GM21528 (cell line): ENCODE measurements at regions not wholly inside any gene's neighbourhood (a gene's known extent, or its start where the extent isn't known, plus 50 kb on each side); places are given as distances from the start of the nearest gene placed in this dataset.

Source experiments
- ATAC-seq: cut with Tn5 transposase; IDR thresholded peaks from one replicate; pipeline ENCODE4 v1.9.1; 2021; ENCODE audit warnings: mild to moderate bottlenecking, moderate library complexity; ENCODE audit not compliant: unreplicated experiment, low FRiP score

- no peak for ATAC-seq
Measured at GRCh38 chrX:124275182-124275894, 57.1 kb upstream of the TEX13D start.

DNA sequence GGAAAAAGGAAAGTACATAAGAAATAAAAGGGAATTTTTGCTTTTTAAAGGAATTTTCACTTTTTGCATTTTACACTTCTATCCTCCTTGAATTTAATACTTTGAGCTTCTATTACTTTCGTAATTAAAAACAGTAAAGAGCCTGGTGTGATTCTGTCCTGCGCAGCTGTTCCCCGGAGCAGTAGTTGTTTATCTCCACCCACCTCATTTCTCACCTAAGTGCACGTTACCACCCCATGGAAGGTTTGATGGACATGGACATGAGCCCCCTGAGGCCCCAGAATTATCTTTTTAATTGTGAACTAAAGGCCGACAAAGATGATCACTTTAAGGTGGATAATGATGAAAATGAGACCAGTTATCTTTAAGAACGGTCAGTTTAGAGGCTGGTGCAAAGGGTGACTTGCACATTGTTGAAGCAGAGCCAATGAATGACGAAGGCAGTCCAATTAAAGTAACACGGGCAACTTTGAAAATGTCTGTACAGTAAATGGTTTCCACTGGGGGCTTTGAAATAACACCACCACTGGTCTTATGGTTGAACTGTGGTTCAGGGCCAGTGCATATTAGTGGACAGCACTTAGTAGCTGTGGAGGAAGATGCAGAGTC is 52.1 kb upstream of the TEX13D start:
- no peak for ATAC-seq

DNA sequence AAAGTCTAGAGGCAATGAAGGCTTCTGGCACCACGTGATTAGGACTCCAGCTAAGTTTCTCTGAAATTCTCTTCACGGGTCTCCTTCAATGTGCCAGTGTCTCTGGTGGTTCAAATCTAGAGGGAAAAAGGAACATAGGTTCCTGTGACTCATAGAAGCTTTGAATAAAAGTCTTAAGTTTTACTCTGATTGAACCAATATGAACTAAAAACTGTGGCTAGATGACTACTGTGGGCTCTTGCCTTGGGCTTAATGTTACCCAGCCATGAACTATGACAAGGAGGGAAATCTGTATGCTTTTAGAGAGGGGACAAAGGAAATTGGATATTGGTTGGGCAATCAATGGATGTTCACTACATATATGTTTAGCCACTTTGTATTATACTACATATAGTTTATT is 49.9 kb upstream of the TEX13D start:
- no peak for ATAC-seq
